ENCODE measurements at regions not wholly inside any gene's neighbourhood (a gene's known extent, or its start where the extent isn't known, plus 50 kb on each side); places are given as distances from the start of the nearest gene placed in this dataset.

GRCh38 chr7:88457320-88457719, 150.6 kb upstream of the STEAP4 start:
- no peak for DNase-seq
- Mint-ChIP-seq H3K36me3 (ENCODE audit: low read depth) (no peaks in the 10 kb centered on the region), H3K27me3 (ENCODE audit: insufficient read depth) (no peaks in the 10 kb centered on the region), H3K4me3 (no peak overlapping the region), H3K27ac (no peak overlapping the region), H3K9me3 (peaks cover 23% of the 10 kb centered on the region), H3K4me1 (ENCODE audit: low read depth) (no peaks in the 10 kb centered on the region)
- TF ChIP-seq CTCF (IDR thresholded peaks at IDR 0.05), result no peak

- Mint-ChIP-seq H3K36me3 (ENCODE audit: low read depth) (no peaks in the 10 kb centered on the region), H3K4me1 (ENCODE audit: low read depth) (no peaks in the 10 kb centered on the region), H3K27ac (no peak overlapping the region), H3K27me3 (ENCODE audit: insufficient read depth) (no peaks in the 10 kb centered on the region), H3K9me3 (peaks cover 23% of the 10 kb centered on the region), H3K4me3 (no peak overlapping the region)
- TF ChIP-seq CTCF (IDR thresholded peaks at IDR 0.05), result no peak
- no peak for DNase-seq
These were observed 149.8 kb upstream of the STEAP4 start for GRCh38 chr7:88456490-88456889.

DNA sequence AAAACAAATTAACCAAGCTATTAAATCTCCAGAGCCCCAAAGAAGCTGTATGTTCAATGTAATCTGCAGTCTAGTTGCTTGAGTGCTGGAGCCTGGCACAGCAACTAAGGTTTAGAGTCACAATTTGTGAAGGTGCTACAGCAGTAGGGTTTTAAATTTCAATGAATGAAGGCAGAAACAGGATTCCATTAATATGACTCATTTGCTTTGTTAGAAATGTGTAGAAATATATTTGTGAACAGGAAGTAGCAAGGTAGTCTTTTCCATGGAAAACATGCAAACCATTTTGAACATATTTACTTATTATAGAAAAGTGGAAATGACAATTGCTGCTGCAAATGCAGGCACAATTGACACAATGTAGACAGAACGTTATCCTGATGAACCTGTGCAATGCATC, 149.0 kb upstream of the STEAP4 start:
- Mint-ChIP-seq H3K4me1 (ENCODE audit: low read depth) (no peaks in the 10 kb centered on the region), H3K4me3 (no peak overlapping the region), H3K27ac (no peak overlapping the region), H3K36me3 (ENCODE audit: low read depth) (no peaks in the 10 kb centered on the region), H3K27me3 (ENCODE audit: insufficient read depth) (no peaks in the 10 kb centered on the region), H3K9me3 (peaks cover 26% of the 10 kb centered on the region)
- DNase-seq, result no peak
- TF ChIP-seq CTCF (IDR thresholded peaks at IDR 0.05), result no peak

DNA sequence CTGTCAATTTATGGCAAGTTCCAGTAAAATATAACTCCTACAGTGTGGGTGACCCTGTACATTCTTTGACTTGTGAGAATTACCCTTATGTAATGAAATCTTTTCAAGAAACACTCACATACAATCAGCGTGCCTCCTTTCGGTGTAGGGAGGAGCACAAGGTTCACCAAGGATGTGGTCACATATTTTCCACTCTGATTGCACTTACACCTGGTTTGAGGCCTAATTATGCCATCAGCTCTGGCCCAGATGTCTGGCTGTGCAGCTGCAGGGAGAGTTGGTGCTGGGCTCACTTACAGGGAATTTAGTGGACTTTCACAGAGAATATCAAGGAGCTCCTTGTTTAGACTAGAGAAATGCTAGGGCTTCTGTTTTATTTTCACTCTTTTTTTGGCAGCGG, 146.0 kb upstream of the STEAP4 start:
- Mint-ChIP-seq H3K27me3 (ENCODE audit: insufficient read depth) (no peaks in the 10 kb centered on the region), H3K4me1 (ENCODE audit: low read depth) (no peaks in the 10 kb centered on the region), H3K4me3 (no peak overlapping the region), H3K27ac (no peak overlapping the region), H3K36me3 (ENCODE audit: low read depth) (no peaks in the 10 kb centered on the region), H3K9me3 (peaks cover 24% of the 10 kb centered on the region)
- no peak for TF ChIP-seq CTCF (IDR thresholded peaks at IDR 0.05)
- DNase-seq, result no peak

- TF ChIP-seq CTCF (IDR thresholded peaks at IDR 0.05), result no peak
- no peak overlapping the region for H3K4me3 Mint-ChIP-seq
- no peak for DNase-seq
- H3K4me1 Mint-ChIP-seq (ENCODE audit: low read depth), result no peaks in the 10 kb centered on the region
- H3K9me3 Mint-ChIP-seq, result peaks cover 35% of the 10 kb centered on the region
- H3K36me3 Mint-ChIP-seq (ENCODE audit: low read depth), result no peaks in the 10 kb centered on the region
- no peak overlapping the region for H3K27ac Mint-ChIP-seq
- peaks cover 2% of the 10 kb centered on the region; the same call in 1 of the 2 replicates for H3K27me3 Mint-ChIP-seq (ENCODE audit: insufficient read depth)
These were observed 144.2 kb upstream of the STEAP4 start for GRCh38 chr7:88450874-88451273.

DNA sequence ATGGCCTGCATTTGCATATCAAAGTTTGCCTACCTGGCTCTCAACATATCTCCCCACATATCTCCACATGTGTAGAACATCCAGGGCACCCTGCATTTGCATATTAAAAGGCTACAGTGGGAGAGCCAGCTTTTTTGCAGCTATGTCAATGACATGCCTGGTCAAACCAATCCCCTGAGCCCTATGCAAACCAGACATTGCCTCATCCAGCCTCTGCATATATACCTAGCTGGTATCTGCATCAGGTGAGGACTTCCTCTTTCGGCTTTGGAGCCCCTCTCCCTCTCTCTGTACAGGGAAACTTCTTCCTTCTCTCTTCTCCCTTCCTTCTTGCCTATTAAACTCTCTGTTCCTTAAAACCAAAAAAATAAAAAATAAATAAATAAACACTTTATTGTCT, 142.7 kb upstream of the STEAP4 start:
- no peak for TF ChIP-seq CTCF (IDR thresholded peaks at IDR 0.05)
- H3K27ac Mint-ChIP-seq, result no peak overlapping the region
- no peaks in the 10 kb centered on the region for H3K4me1 Mint-ChIP-seq (ENCODE audit: low read depth)
- DNase-seq, result no peak
- H3K36me3 Mint-ChIP-seq (ENCODE audit: low read depth), result peaks cover 2% of the 10 kb centered on the region; the same call in 1 of the 2 replicates
- H3K9me3 Mint-ChIP-seq, result peaks cover 46% of the 10 kb centered on the region
- no peak overlapping the region for H3K4me3 Mint-ChIP-seq
- H3K27me3 Mint-ChIP-seq (ENCODE audit: insufficient read depth), result peaks cover 2% of the 10 kb centered on the region; the same call in 1 of the 2 replicates
